Right cardiac atrium (tissue), 5 donors: ENCODE measurements at regions not wholly inside any gene's neighbourhood (a gene's known extent, or its start where the extent isn't known, plus 50 kb on each side); places are given as distances from the start of the nearest gene placed in this dataset.

Experiments used
- ATAC-seq, 2 donors: fragments of 200-7000 bp; cut with Tn5 transposase; one replicate each; pipeline versions ENCODE4 v1.8.0 to v1.9.1; 2020; ENCODE audit warnings: moderate library complexity in 2 of 2, mild to moderate bottlenecking in 1 of 2
- DNase-seq, 3 donors: peaks; one replicate each; pipeline ENCODE4 v3.0.0-alpha.2; 2020
- H3K27ac ChIP-seq: one replicate; pipeline ENCODE4 v1.5.1; 2013; ENCODE audit warnings: mild to moderate bottlenecking, low read length, control low read depth, moderate library complexity
- H3K27me3 ChIP-seq: one replicate; pipeline ENCODE4 v1.6.1; 2013; ENCODE audit not compliant: control insufficient read depth, insufficient read depth
- H3K4me1 ChIP-seq: one replicate; pipeline ENCODE4 v1.6.1; 2013; ENCODE audit warnings: low read length; ENCODE audit not compliant: control insufficient read depth, insufficient read depth
- H3K4me3 ChIP-seq: one replicate; pipeline ENCODE4 v1.5.1; 2013; ENCODE audit warnings: low read length, control low read depth
- H3K9me3 ChIP-seq: one replicate; pipeline ENCODE4 v1.6.1; 2013; ENCODE audit warnings: low read length; ENCODE audit not compliant: control insufficient read depth
- WGBS: extraction: QIAGEN DNeasy Blood & Tissue Kit; methylation state at CpG from one replicate; pipeline ENCODE4 v1.1.7; 2013; 5-methylcytosine and 5-hydroxymethylcytosine counted together
- intact Hi-C, 4 donors: fragments of 100-400 bp; cut with DNase I; formaldehyde crosslinking; loops; one replicate each; pipeline versions ENCODE4 v1.11.0 to v1.14.0; 2022 to 2023
- donor health status: healthy with polysubstance abuse.
- donor health status: DM: no; HTN: yes; CAD: no.
- donor health status: DM: no; HTN: no; CAD: no.
- donor health status: DM: no; HTN: yes; CAD: no; lungs with severe emphysema.
- donor health status: DM: yes; HTN: yes; CAD: no.

- Histone ChIP-seq H3K4me1 (no peaks in the 10 kb centered on the region), H3K4me3 (no peak overlapping the region), H3K27me3 (no peaks in the 10 kb centered on the region), H3K27ac (no peak overlapping the region), H3K9me3 (no peaks in the 10 kb centered on the region)
- 49% methylated on average over 7 of the region's 7 CpGs for WGBS
- DNase-seq: no peak
- no peak for ATAC-seq
- intact Hi-C loops: no loop called here
These were observed 113.7 kb upstream of the GGTLC1 start for GRCh38 chr20:24102290-24102689.

- ATAC-seq (peak; percentile 86), DNase-seq (peak; percentile 31 to 50 (median 44))
- no peaks in the 10 kb centered on the region for H3K9me3 ChIP-seq
- H3K4me1 ChIP-seq: no peaks in the 10 kb centered on the region
- H3K27me3 ChIP-seq: no peaks in the 10 kb centered on the region
- no peak overlapping the region for H3K27ac ChIP-seq
- no peak overlapping the region for H3K4me3 ChIP-seq
- 13% methylated on average over 5 of the region's 5 CpGs for whole genome bisulfite sequencing
- intact Hi-C loops: no loop called here
These were observed 111.9 kb upstream of the GGTLC1 start for GRCh38 chr20:24100370-24101011.

GRCh38 chr20:24098886-24099285, 110.3 kb upstream of the GGTLC1 start:
- DNase-seq (no peak), ATAC-seq (no peak)
- no peaks in the 10 kb centered on the region for H3K4me1 ChIP-seq
- H3K4me3 ChIP-seq: no peak overlapping the region
- WGBS: 47% methylated on average over 3 of the region's 3 CpGs
- H3K27ac ChIP-seq: no peak overlapping the region
- H3K27me3 ChIP-seq: no peaks in the 10 kb centered on the region
- no peaks in the 10 kb centered on the region for H3K9me3 ChIP-seq
- intact Hi-C loops: no loop called here

GRCh38 chr20:24097506-24098245, 109.1 kb upstream of the GGTLC1 start:
- Histone ChIP-seq H3K27ac (no peak overlapping the region), H3K27me3 (no peaks in the 10 kb centered on the region), H3K4me3 (no peak overlapping the region), H3K4me1 (no peaks in the 10 kb centered on the region), H3K9me3 (no peaks in the 10 kb centered on the region)
- ATAC-seq (no peak), DNase-seq (no peak)
- WGBS: 92% methylated on average over 6 of the region's 6 CpGs
- intact Hi-C loops: no loop called here

- Histone ChIP-seq H3K27me3 (no peaks in the 10 kb centered on the region), H3K9me3 (no peaks in the 10 kb centered on the region), H3K4me3 (no peak overlapping the region), H3K4me1 (no peaks in the 10 kb centered on the region), H3K27ac (no peak overlapping the region)
- intact Hi-C loops: no loop called here
- ATAC-seq (no peak), DNase-seq (no peak)
- WGBS: 27% methylated on average over 13 of the region's 13 CpGs
These were observed 108.4 kb upstream of the GGTLC1 start for GRCh38 chr20:24096864-24097450.

- ATAC-seq (no peak), DNase-seq (no peak)
- H3K27ac ChIP-seq: no peak overlapping the region
- H3K4me1 ChIP-seq: no peaks in the 10 kb centered on the region
- intact Hi-C loops: no loop called here
- H3K27me3 ChIP-seq: no peaks in the 10 kb centered on the region
- no peak overlapping the region for H3K4me3 ChIP-seq
- H3K9me3 ChIP-seq: no peaks in the 10 kb centered on the region
- WGBS: 86% methylated on average over 5 of the region's 5 CpGs
These were observed 107.7 kb upstream of the GGTLC1 start for GRCh38 chr20:24096264-24096663.

- no peak overlapping the region for H3K27ac ChIP-seq
- H3K4me3 ChIP-seq: no peak overlapping the region
- 85% methylated on average over 7 of the region's 7 CpGs for WGBS
- DNase-seq (no peak), ATAC-seq (no peak)
- no peaks in the 10 kb centered on the region for H3K27me3 ChIP-seq
- H3K9me3 ChIP-seq: no peaks in the 10 kb centered on the region
- intact Hi-C loops: no loop called here
- H3K4me1 ChIP-seq: no peaks in the 10 kb centered on the region
These were observed 107.2 kb upstream of the GGTLC1 start for GRCh38 chr20:24095756-24096155.

GRCh38 chr20:24095303-24095702, 106.7 kb upstream of the GGTLC1 start:
- H3K27me3 ChIP-seq: no peaks in the 10 kb centered on the region
- intact Hi-C loops: no loop called here

GRCh38 chr20:24089576-24089975, 101.0 kb upstream of the GGTLC1 start:
- no peak for ATAC-seq

More at GRCh38 chr20:24095303-24095702, 106.7 kb upstream of the GGTLC1 start:
- Histone ChIP-seq H3K4me3 (no peak overlapping the region), H3K27ac (no peak overlapping the region), H3K9me3 (no peaks in the 10 kb centered on the region), H3K4me1 (no peaks in the 10 kb centered on the region)
- no peak for DNase-seq
- no peak for ATAC-seq

GRCh38 chr20:24086121-24086520, 97.5 kb upstream of the GGTLC1 start:
- Histone ChIP-seq H3K27me3 (no peaks in the 10 kb centered on the region), H3K9me3 (no peaks in the 10 kb centered on the region), H3K4me1 (no peaks in the 10 kb centered on the region), H3K27ac (no peak overlapping the region), H3K4me3 (no peak overlapping the region)
- no peak for ATAC-seq
- WGBS: 58% methylated on average over 5 of the region's 5 CpGs
- intact Hi-C loops: no loop called here
- DNase-seq: no peak

More at GRCh38 chr20:24089576-24089975, 101.0 kb upstream of the GGTLC1 start:
- WGBS: 41% methylated on average over 2 of the region's 2 CpGs
- Histone ChIP-seq H3K27ac (no peak overlapping the region), H3K4me1 (no peaks in the 10 kb centered on the region), H3K27me3 (no peaks in the 10 kb centered on the region), H3K9me3 (no peaks in the 10 kb centered on the region), H3K4me3 (no peak overlapping the region)
- DNase-seq: no peak
- intact Hi-C loops: no loop called here

- intact Hi-C loops: no loop called here
- Histone ChIP-seq H3K4me1 (no peaks in the 10 kb centered on the region), H3K4me3 (no peak overlapping the region), H3K9me3 (no peaks in the 10 kb centered on the region), H3K27me3 (no peaks in the 10 kb centered on the region), H3K27ac (no peak overlapping the region)
- ATAC-seq: no peak
- DNase-seq: no peak
- WGBS: 77% methylated on average over 3 of the region's 3 CpGs
These were observed 95.7 kb upstream of the GGTLC1 start for GRCh38 chr20:24084281-24084680.
